ENCODE measurements at regions not wholly inside any gene's neighbourhood (a gene's known extent, or its start where the extent isn't known, plus 50 kb on each side); places are given as distances from the start of the nearest gene placed in this dataset.

- Histone ChIP-seq H3K4me3 (no peak overlapping the region), H3K36me3 (no peaks in the 10 kb centered on the region), H3K27me3 (no peaks in the 10 kb centered on the region), H3K4me1 (no peaks in the 10 kb centered on the region), H3K9me3 (no peaks in the 10 kb centered on the region), H3K27ac (no peak overlapping the region)
- no peak for DNase-seq
- 73 to 74% methylated on average over 6 of the region's 6 CpGs for WGBS, 2 donors (ENCODE audit: low coverage in 1 of 2)
- intact Hi-C loops (cut with DNase I; ENCODE audit: low total_unique reads): no loop called here
- TF ChIP-seq POLR2A (IDR thresholded peaks at IDR 0.05) (no peak), EP300 (IDR thresholded peaks at IDR 0.05; ENCODE audit: low read depth) (no peak), POLR2AphosphoS5 (IDR thresholded peaks at IDR 0.05) (no peak)
- TF ChIP-seq, protein P1, sequence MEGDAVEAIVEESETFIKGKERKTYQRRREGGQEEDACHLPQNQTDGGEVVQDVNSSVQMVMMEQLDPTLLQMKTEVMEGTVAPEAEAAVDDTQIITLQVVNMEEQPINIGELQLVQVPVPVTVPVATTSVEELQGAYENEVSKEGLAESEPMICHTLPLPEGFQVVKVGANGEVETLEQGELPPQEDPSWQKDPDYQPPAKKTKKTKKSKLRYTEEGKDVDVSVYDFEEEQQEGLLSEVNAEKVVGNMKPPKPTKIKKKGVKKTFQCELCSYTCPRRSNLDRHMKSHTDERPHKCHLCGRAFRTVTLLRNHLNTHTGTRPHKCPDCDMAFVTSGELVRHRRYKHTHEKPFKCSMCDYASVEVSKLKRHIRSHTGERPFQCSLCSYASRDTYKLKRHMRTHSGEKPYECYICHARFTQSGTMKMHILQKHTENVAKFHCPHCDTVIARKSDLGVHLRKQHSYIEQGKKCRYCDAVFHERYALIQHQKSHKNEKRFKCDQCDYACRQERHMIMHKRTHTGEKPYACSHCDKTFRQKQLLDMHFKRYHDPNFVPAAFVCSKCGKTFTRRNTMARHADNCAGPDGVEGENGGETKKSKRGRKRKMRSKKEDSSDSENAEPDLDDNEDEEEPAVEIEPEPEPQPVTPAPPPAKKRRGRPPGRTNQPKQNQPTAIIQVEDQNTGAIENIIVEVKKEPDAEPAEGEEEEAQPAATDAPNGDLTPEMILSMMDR (IDR thresholded peaks at IDR 0.05): no peak
- in situ Hi-C loops (cut with MboI; ENCODE audit: low pct_ligation_motif_present in 1 of 4, low pct_unique_long_range_greater_than_20kb in 1 of 4, low sequenced_read_pairs in 3 of 4): no loop called here
Measured at GRCh38 chr11:39960206-39960605, 1499.2 kb downstream of the LRRC4C start.

DNA sequence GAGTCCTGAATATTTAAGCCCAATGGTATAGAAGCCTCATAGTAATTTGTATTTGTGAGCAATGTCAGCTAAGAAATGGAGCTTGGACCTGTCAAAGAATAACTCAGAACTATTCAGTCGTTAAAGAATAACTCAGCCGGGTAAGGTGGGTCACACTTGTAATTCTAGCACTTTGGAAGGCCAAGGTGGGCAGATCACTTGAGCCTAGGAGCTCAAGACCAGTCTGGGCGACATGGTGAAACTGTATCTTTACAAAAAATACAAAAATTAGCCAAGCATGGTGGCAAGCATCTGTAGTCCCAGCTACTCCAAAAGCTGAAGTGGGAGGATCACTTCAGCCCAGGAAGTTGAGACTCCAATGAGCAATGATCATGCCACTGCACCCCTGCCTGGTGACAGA lies 1526.5 kb downstream of the LRRC4C start:
- Histone ChIP-seq H3K36me3 (no peaks in the 10 kb centered on the region), H3K4me3 (no peak overlapping the region), H3K4me1 (no peaks in the 10 kb centered on the region), H3K27me3 (no peaks in the 10 kb centered on the region), H3K27ac (no peak overlapping the region), H3K9me3 (no peaks in the 10 kb centered on the region)
- TF ChIP-seq POLR2AphosphoS5 (IDR thresholded peaks at IDR 0.05) (no peak), POLR2A (IDR thresholded peaks at IDR 0.05) (no peak), EP300 (IDR thresholded peaks at IDR 0.05; ENCODE audit: low read depth) (no peak)
- TF ChIP-seq, protein P1 (IDR thresholded peaks at IDR 0.05): no peak
- no peak for DNase-seq
- in situ Hi-C loops (cut with MboI; ENCODE audit: low pct_ligation_motif_present in 1 of 4, low pct_unique_long_range_greater_than_20kb in 1 of 4, low sequenced_read_pairs in 3 of 4): no loop called here
- 57 to 77% methylated on average over 3 of the region's 3 CpGs for WGBS, 2 donors (ENCODE audit: low coverage in 1 of 2)
- intact Hi-C loops (cut with DNase I; ENCODE audit: low total_unique reads): no loop called here

DNA sequence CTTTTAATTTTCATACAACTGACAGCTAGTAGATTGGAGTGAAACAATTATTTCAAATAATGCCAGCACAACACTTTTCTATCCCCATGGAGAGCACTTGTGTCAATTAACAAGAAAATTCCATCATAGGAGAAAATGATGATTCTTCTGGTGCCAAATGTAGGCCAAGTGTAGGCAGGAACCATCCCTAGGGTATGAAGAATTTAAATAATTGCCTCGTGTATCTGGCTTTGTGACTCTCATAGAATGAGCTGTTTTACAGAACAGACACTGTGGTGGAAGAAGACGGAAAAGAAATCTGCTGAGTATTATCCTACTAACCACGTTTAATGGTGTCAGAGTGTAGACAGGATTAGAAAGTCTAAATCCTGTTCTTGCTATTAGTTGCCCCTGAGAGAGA lies 1542.2 kb downstream of the LRRC4C start:
- H3K4me3 ChIP-seq: no peak overlapping the region
- TF ChIP-seq, protein P1 (IDR thresholded peaks at IDR 0.05): no peak
- TF ChIP-seq EP300 (IDR thresholded peaks at IDR 0.05; ENCODE audit: low read depth) (no peak), POLR2A (IDR thresholded peaks at IDR 0.05) (no peak), POLR2AphosphoS5 (IDR thresholded peaks at IDR 0.05) (no peak)
- no peaks in the 10 kb centered on the region for H3K27me3 ChIP-seq
- H3K27ac ChIP-seq: no peak overlapping the region
- H3K4me1 ChIP-seq: no peaks in the 10 kb centered on the region
- intact Hi-C loops (cut with DNase I; ENCODE audit: low total_unique reads) (no loop called here), in situ Hi-C loops (cut with MboI; ENCODE audit: low pct_ligation_motif_present in 1 of 4, low pct_unique_long_range_greater_than_20kb in 1 of 4, low sequenced_read_pairs in 3 of 4) (no loop called here)
- 71 to 73% methylated on average over 3 of the region's 3 CpGs for WGBS, 2 donors (ENCODE audit: low coverage in 1 of 2)
- H3K36me3 ChIP-seq: no peaks in the 10 kb centered on the region
- DNase-seq: no peak
- H3K9me3 ChIP-seq: peaks cover 0 to 3% of the 10 kb centered on the region in 2 donors

DNA sequence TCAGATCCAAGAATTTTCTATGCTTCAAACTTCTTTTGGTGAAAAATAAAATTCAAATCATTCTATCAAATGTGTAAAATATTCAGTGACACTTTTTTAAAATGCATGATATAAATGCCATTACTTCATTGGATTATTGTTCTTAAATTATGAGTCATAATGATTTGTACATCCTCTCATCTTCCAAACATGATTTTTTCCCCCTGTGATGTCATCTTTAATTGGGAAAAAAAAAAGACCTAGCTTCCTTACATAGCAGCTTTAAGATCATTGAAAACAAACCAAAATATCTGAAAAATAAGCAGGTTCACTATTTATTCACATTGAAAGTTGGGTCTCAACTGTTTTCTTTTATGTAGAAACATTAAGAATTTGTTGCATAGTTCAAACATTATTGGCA lies 1549.4 kb downstream of the LRRC4C start:
- Histone ChIP-seq H3K27me3 (no peaks in the 10 kb centered on the region), H3K27ac (no peak overlapping the region), H3K36me3 (no peaks in the 10 kb centered on the region), H3K9me3 (no peaks in the 10 kb centered on the region), H3K4me1 (no peaks in the 10 kb centered on the region), H3K4me3 (no peak overlapping the region)
- no peak for TF ChIP-seq EP300 (IDR thresholded peaks at IDR 0.05; ENCODE audit: low read depth)
- in situ Hi-C loops (cut with MboI; ENCODE audit: low pct_ligation_motif_present in 1 of 4, low pct_unique_long_range_greater_than_20kb in 1 of 4, low sequenced_read_pairs in 3 of 4) (no loop called here), intact Hi-C loops (cut with DNase I; ENCODE audit: low total_unique reads) (no loop called here)
- no peak for DNase-seq

DNA sequence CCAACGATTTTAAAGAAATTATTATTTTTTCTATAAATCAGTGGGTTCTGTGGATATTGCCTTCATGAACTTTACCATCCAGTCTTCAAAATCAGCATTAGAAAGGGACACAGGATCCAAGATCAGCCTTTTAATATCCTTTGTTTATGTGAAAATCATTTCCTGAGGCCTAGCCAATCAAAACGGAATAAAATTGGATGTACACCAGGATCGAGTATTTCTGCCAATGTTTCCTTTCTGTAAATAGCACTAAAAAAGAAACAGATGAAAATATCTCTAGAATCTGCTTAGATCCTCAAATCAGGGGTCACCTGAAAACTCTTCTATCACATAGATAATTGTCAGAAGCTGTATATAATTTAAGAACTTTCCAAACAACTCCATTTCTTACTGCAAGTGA lies 1598.5 kb downstream of the LRRC4C start:
- no peak for DNase-seq
- Histone ChIP-seq H3K36me3 (no peaks in the 10 kb centered on the region), H3K4me3 (no peak overlapping the region), H3K27me3 (no peaks in the 10 kb centered on the region), H3K27ac (no peak overlapping the region), H3K9me3 (peaks cover 0 to 2% of the 10 kb centered on the region in 2 donors), H3K4me1 (no peaks in the 10 kb centered on the region)
- TF ChIP-seq, protein P1 (IDR thresholded peaks at IDR 0.05): no peak
- TF ChIP-seq POLR2A (IDR thresholded peaks at IDR 0.05) (no peak), EP300 (IDR thresholded peaks at IDR 0.05; ENCODE audit: low read depth) (no peak), POLR2AphosphoS5 (IDR thresholded peaks at IDR 0.05) (no peak)
- intact Hi-C loops (cut with DNase I; ENCODE audit: low total_unique reads): no loop called here
- in situ Hi-C loops (cut with MboI; ENCODE audit: low pct_ligation_motif_present in 1 of 4, low pct_unique_long_range_greater_than_20kb in 1 of 4, low sequenced_read_pairs in 3 of 4): no loop called here
- 48 to 57% methylated on average over 2 to 3 of the region's 3 CpGs for WGBS, 2 donors (ENCODE audit: low coverage in 1 of 2)

Measured in transverse colon (tissue), 4 donors.